Tibial artery (tissue), 4 donors: ENCODE measurements at regions not wholly inside any gene's neighbourhood (a gene's known extent, or its start where the extent isn't known, plus 50 kb on each side); places are given as distances from the start of the nearest gene placed in this dataset.

Experiments used
- DNase-seq, 2 donors: peaks; one replicate each; pipeline ENCODE4 v3.0.0-alpha.2; 2019
- H3K27ac ChIP-seq, 2 donors: fragments of 200-600 bp; sonication (generic) in 1 of 2; 1 replicate in 1 of 2; 2 replicates in 1 of 2; pipeline ENCODE4 v1.5.1; 2018 to 2019; ENCODE audit warnings: mild to moderate bottlenecking in 1 of 2
- H3K27me3 ChIP-seq, 2 donors: fragments of 200-600 bp; sonication (generic) in 1 of 2; one replicate each; pipeline versions ENCODE4 v1.5.1 to v1.6.0; 2016 to 2019
- H3K36me3 ChIP-seq, 3 donors: fragments of 200-600 bp; sonication (generic) in 2 of 3; one replicate each; pipeline ENCODE4 v1.5.1; 2016 to 2019; ENCODE audit warnings: mild to moderate bottlenecking in 2 of 3
- H3K4me1 ChIP-seq, 4 donors: fragments of 200-600 bp; sonication (generic) in 2 of 4; 1 replicate in 3 of 4; 2 replicates in 1 of 4; pipeline ENCODE4 v1.5.1; 2016 to 2019
- H3K4me3 ChIP-seq, 2 donors: fragments of 200-600 bp; sonication (generic) in 1 of 2; 1 replicate in 1 of 2; 2 replicates in 1 of 2; pipeline ENCODE4 v1.5.1; 2018 to 2019; ENCODE audit warnings: mild to moderate bottlenecking in 2 of 2
- H3K9me3 ChIP-seq, 3 donors: fragments of 200-600 bp; sonication (generic) in 1 of 3; one replicate each; pipeline ENCODE4 v1.5.1; 2016 to 2019
- CTCF ChIP-seq, 2 experiments: fragments of 200-600 bp in 1 of 2; fragments of 450-650 bp in 1 of 2; IDR thresholded peaks; one replicate each; pipeline ENCODE4 v1.5.1; 2017 to 2019; ENCODE audit warnings: antibody characterized with exemption in 2 of 2, mild to moderate bottlenecking in 1 of 2, moderate library complexity in 1 of 2
- intact Hi-C: fragments of 100-400 bp; cut with DNase I; formaldehyde crosslinking; loops from one replicate; pipeline ENCODE4 v1.15.0; 2023; ENCODE audit warnings: low total_unique reads

- Histone ChIP-seq H3K27me3 (no peaks in the 10 kb centered on the region), H3K27ac (no peak overlapping the region), H3K36me3 (no peaks in the 10 kb centered on the region), H3K9me3 (no peaks in the 10 kb centered on the region), H3K4me3 (no peak overlapping the region), H3K4me1 (no peaks in the 10 kb centered on the region)
- intact Hi-C loops: no loop called here
- no peak for DNase-seq
- TF ChIP-seq CTCF (IDR thresholded peaks at IDR 0.05): no peak
These were observed 133.1 kb downstream of the IQUB start for GRCh38 chr7:123401295-123401694.

- Histone ChIP-seq H3K27me3 (no peaks in the 10 kb centered on the region), H3K4me1 (no peaks in the 10 kb centered on the region), H3K36me3 (no peaks in the 10 kb centered on the region), H3K27ac (no peak overlapping the region), H3K9me3 (no peaks in the 10 kb centered on the region), H3K4me3 (no peak overlapping the region)
- intact Hi-C loops: no loop called here
- no peak for DNase-seq
- TF ChIP-seq CTCF (IDR thresholded peaks at IDR 0.05): no peak
These were observed 134.2 kb downstream of the IQUB start for GRCh38 chr7:123400196-123400595.

- no peak for DNase-seq
- no peaks in the 10 kb centered on the region for H3K36me3 ChIP-seq
- no peak overlapping the region for H3K27ac ChIP-seq
- no peak for TF ChIP-seq CTCF (IDR thresholded peaks at IDR 0.05)
- no peak overlapping the region for H3K4me3 ChIP-seq
- H3K4me1 ChIP-seq: no peaks in the 10 kb centered on the region
- no peaks in the 10 kb centered on the region for H3K9me3 ChIP-seq
- intact Hi-C loops: no loop called here
- no peaks in the 10 kb centered on the region for H3K27me3 ChIP-seq
These were observed 135.5 kb downstream of the IQUB start for GRCh38 chr7:123398921-123399320.

GRCh38 chr7:123397746-123398338 is 136.6 kb downstream of the IQUB start:
- Histone ChIP-seq H3K4me1 (no peaks in the 10 kb centered on the region), H3K27ac (no peak overlapping the region), H3K4me3 (no peak overlapping the region), H3K9me3 (no peaks in the 10 kb centered on the region), H3K36me3 (no peaks in the 10 kb centered on the region), H3K27me3 (no peaks in the 10 kb centered on the region)
- no peak for DNase-seq
- TF ChIP-seq CTCF (IDR thresholded peaks at IDR 0.05): no peak
- intact Hi-C loops: no loop called here

GRCh38 chr7:123393623-123394022 is 140.8 kb downstream of the IQUB start:
- H3K9me3 ChIP-seq: no peaks in the 10 kb centered on the region
- no peak overlapping the region for H3K4me3 ChIP-seq
- no peaks in the 10 kb centered on the region for H3K36me3 ChIP-seq
- no peaks in the 10 kb centered on the region for H3K4me1 ChIP-seq
- no peak overlapping the region for H3K27ac ChIP-seq
- TF ChIP-seq CTCF (IDR thresholded peaks at IDR 0.05): no peak
- intact Hi-C loops: no loop called here
- DNase-seq: no peak
- no peaks in the 10 kb centered on the region for H3K27me3 ChIP-seq

GRCh38 chr7:123372368-123372767 is 162.0 kb downstream of the IQUB start:
- no peak overlapping the region for H3K4me3 ChIP-seq
- no peaks in the 10 kb centered on the region for H3K4me1 ChIP-seq
- no peak for DNase-seq
- TF ChIP-seq CTCF (IDR thresholded peaks at IDR 0.05): no peak
- H3K27me3 ChIP-seq: no peaks in the 10 kb centered on the region
- H3K9me3 ChIP-seq: no peaks in the 10 kb centered on the region
- no peak overlapping the region for H3K27ac ChIP-seq
- intact Hi-C loops: no loop called here
- no peaks in the 10 kb centered on the region for H3K36me3 ChIP-seq
